Mucosa of descending colon (tissue), 3 donors: ENCODE measurements at regions not wholly inside any gene's neighbourhood (a gene's known extent, or its start where the extent isn't known, plus 50 kb on each side); places are given as distances from the start of the nearest gene placed in this dataset.

Experiments
- ATAC-seq: fragments of 200-7000 bp; cut with Tn5 transposase; one replicate; pipeline ENCODE4 v1.9.1; 2020; ENCODE audit warnings: mild to moderate bottlenecking, moderate library complexity
- DNase-seq, 3 donors: peaks; one replicate each; pipeline ENCODE4 v3.0.0-alpha.2; 2020
- H3K36me3 ChIP-seq: fragments of 200-600 bp; one replicate; pipeline ENCODE4 v1.8.0; 2021; ENCODE audit warnings: low read depth, mild to moderate bottlenecking
- H3K4me1 ChIP-seq: fragments of 200-600 bp; one replicate; pipeline ENCODE4 v1.8.0; 2021; ENCODE audit warnings: low read depth, mild to moderate bottlenecking
- H3K4me3 ChIP-seq: fragments of 200-600 bp; one replicate; pipeline ENCODE4 v1.8.0; 2021; ENCODE audit warnings: mild to moderate bottlenecking
- H3K9me3 ChIP-seq: fragments of 200-600 bp; one replicate; pipeline ENCODE4 v1.8.0; 2021; ENCODE audit warnings: mild to moderate bottlenecking
- intact Hi-C, 2 donors: fragments of 100-400 bp; cut with DNase I in 1 of 2; cut with micrococcal nuclease in 1 of 2; formaldehyde crosslinking; loops; one replicate each; pipeline versions ENCODE4 v1.11.0 to v1.11.1; 2022; cut with DNase I, micrococcal nuclease
- TF ChIP-seq, protein P1 (sequence below): fragments of 200-600 bp; IDR thresholded peaks from one replicate; pipeline ENCODE4 v1.8.0; 2022; ENCODE audit warnings: antibody characterized with exemption, mild to moderate bottlenecking
- donor health status: DM: no; HTN: no; CAD: no; lungs with moderate emphysema.
- donor health status: DM: no; HTN: no; CAD: no.
- donor health status: DM: no; HTN: yes; CAD: no.

DNA sequence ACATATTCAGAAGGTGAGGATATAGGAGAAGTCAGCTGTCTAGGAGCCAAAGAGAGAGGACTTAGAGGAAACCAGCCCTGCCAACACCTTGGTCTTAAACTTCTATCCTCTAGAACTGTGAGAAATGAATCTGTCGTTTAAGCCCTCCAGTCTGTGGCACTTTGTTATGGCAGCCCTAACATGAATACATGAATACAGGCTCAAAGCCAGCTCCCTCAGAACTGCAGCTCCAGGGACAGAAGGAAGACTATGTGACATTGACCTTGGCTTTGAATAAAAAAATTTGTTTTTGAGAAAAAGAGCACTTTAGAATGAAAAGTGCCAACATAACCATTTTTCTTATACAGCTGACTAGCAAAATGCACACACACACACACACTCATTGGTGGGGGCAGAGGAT is 110.9 kb upstream of the ATP2B2 start:
- TF ChIP-seq, protein P1, sequence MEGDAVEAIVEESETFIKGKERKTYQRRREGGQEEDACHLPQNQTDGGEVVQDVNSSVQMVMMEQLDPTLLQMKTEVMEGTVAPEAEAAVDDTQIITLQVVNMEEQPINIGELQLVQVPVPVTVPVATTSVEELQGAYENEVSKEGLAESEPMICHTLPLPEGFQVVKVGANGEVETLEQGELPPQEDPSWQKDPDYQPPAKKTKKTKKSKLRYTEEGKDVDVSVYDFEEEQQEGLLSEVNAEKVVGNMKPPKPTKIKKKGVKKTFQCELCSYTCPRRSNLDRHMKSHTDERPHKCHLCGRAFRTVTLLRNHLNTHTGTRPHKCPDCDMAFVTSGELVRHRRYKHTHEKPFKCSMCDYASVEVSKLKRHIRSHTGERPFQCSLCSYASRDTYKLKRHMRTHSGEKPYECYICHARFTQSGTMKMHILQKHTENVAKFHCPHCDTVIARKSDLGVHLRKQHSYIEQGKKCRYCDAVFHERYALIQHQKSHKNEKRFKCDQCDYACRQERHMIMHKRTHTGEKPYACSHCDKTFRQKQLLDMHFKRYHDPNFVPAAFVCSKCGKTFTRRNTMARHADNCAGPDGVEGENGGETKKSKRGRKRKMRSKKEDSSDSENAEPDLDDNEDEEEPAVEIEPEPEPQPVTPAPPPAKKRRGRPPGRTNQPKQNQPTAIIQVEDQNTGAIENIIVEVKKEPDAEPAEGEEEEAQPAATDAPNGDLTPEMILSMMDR: no peak
- Histone ChIP-seq H3K4me1 (no peaks in the 10 kb centered on the region), H3K4me3 (no peak overlapping the region), H3K9me3 (peaks cover 9% of the 10 kb centered on the region), H3K36me3 (no peaks in the 10 kb centered on the region)
- DNase-seq (no peak), ATAC-seq (no peak)
- intact Hi-C loops: no loop called here

DNA sequence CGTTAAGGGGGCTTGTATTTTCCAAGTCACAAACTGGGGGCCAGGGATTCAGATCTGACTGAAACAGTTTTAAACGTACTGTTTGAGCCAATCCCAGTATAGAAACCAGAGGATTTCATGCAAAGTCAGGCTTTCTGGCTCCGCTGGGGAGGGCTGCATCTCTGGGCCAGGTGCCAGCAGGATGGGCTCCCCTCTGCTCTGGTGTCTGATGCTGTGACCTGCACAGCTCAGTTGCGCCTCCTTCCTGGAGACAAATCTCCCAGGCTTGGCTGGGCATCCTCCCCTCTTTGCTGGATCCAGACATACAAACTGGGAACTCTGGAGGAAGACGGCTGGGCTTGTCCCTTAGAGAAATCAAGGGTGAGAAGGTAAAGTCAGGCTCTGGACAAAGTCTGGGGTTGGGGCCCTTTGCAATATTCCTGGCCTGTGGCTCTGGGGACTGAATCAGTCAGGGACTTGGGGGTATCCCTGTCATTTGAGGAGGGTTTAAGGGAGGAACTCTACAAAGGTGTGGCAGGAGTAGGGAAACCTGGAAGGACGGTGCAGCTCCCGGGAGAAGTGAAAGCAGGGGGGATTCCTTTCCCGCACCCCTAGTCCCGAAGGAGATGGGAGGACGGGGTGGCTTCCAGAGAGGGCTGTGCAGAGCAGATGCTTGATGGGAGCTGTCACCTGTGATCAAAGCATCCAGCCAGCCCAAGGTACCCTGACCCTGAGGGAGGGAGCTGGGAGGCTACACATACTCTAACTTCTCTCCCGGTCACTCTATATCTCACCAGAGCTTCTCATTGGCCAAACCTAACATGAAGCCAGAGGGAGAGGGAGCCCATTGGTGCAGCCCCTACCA is 114.8 kb upstream of the ATP2B2 start:
- Histone ChIP-seq H3K9me3 (no peaks in the 10 kb centered on the region), H3K4me3 (no peak overlapping the region), H3K36me3 (no peaks in the 10 kb centered on the region), H3K4me1 (no peaks in the 10 kb centered on the region)
- DNase-seq (no peak), ATAC-seq (no peak)
- TF ChIP-seq, protein P1: no peak
- intact Hi-C loops: no loop called here

DNA sequence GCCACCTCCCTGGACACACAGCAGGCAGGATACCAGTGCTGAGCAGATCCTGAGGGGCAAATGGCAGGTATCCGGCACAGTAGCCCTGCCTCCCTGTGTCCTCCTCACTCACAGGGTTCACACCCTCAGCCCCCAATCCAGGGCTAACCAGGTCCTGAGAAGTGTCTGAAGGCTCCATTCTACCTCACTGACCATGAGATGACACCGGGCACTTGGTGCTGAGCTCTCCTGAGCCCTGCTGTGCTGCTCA is 115.4 kb upstream of the ATP2B2 start:
- Histone ChIP-seq H3K4me3 (no peak overlapping the region), H3K36me3 (no peaks in the 10 kb centered on the region), H3K4me1 (no peaks in the 10 kb centered on the region), H3K9me3 (no peaks in the 10 kb centered on the region)
- ATAC-seq (no peak), DNase-seq (no peak)
- intact Hi-C loops: no loop called here
- TF ChIP-seq, protein P1: no peak

DNA sequence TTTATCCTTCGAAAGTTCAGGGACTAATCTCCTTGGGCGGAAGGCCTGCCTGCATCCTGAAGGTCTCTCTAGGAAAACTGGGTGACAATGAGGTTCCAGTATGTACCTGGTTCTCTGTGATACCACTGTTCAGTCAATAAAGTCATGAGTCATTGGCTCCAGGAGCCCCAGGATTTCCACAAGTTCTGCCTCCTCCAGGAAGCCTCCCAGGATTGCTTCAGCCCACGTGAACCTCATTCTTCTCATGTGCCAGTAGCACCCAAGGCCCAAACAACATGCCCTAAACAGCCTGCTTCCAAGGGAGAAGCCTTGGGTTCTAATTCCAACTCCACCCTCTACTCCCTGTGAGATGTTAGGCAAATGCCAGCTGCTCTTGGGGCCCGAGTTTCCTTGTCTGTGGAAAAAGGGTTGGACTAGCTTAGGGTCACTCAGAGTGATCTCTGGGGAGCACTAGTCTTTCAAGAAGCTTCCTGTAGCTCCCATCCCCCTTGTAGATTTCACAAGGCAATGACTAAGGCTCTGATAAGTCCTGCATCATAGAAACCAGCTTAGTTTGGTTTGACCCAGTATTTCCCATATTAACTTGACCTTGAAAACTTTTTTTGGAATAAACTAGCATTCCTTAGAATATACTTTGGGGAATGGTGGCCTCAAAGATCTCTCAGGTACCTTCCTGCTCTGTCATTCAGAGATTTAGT is 118.3 kb upstream of the ATP2B2 start:
- Histone ChIP-seq H3K4me1 (no peaks in the 10 kb centered on the region), H3K36me3 (no peaks in the 10 kb centered on the region), H3K4me3 (no peak overlapping the region), H3K9me3 (no peaks in the 10 kb centered on the region)
- ATAC-seq: no peak
- TF ChIP-seq, protein P1: no peak
- intact Hi-C loops: no loop called here
- DNase-seq: no peak

DNA sequence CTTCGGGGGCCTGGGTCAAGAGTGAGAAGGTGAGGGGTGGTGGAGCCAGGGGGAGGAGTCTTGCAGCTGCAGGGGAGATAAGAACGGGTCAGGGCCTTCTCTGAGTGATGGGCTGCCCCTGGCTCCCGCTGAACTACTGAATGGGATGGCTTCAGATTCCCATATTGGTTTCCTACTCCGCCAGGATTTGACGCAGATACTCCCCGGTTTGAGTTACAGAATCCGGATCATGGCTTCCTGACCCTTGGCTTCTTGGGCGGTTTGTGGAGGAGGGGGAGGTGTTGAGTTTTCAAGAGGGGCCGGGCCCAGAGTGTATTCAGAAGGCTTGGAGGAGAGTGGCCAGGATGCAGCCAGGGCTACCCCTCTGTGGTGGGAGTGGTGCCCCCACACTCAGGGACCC is 119.9 kb upstream of the ATP2B2 start:
- Histone ChIP-seq H3K4me1 (no peaks in the 10 kb centered on the region), H3K9me3 (no peaks in the 10 kb centered on the region), H3K4me3 (no peak overlapping the region), H3K36me3 (no peaks in the 10 kb centered on the region)
- DNase-seq (no peak), ATAC-seq (no peak)
- TF ChIP-seq, protein P1: no peak
- intact Hi-C loops: no loop called here
